ENCODE measurements at regions not wholly inside any gene's neighbourhood (a gene's known extent, or its start where the extent isn't known, plus 50 kb on each side); places are given as distances from the start of the nearest gene placed in this dataset.

- Histone ChIP-seq H3K36me3 (ENCODE audit: control insufficient read depth in 2 of 2, insufficient read depth in 2 of 2, low read length in 1 of 2) (no peaks in the 10 kb centered on the region), H3K4me1 (ENCODE audit: control insufficient read depth in 2 of 2, insufficient read depth in 2 of 2, low read length in 2 of 2) (no peaks in the 10 kb centered on the region), H3K27me3 (ENCODE audit: control insufficient read depth in 2 of 2, insufficient read depth in 1 of 2, low read length in 1 of 2) (no peaks in the 10 kb centered on the region), H3K4me3 (ENCODE audit: low read length in 2 of 2) (no peak overlapping the region), H3K27ac (ENCODE audit: low read depth in 1 of 2, low read length in 1 of 2) (no peak overlapping the region), H3K9me3 (ENCODE audit: control insufficient read depth in 2 of 2, insufficient read depth in 1 of 2, low read length in 1 of 2) (peaks cover 0 to 5% of the 10 kb centered on the region in 2 donors)
- WGBS = 93% methylated on average over 10 of the region's 10 CpGs
- DNase-seq (ENCODE audit: low read depth in 6 of 9, low spot score in 9 of 9) = no peak
These were observed 250.2 kb downstream of the FAM43A start for GRCh38 chr3:194935632-194936470.

GRCh38 chr3:194936659-194937058 is 251.0 kb downstream of the FAM43A start:
- no peak for DNase-seq (ENCODE audit: low read depth in 6 of 9, low spot score in 9 of 9)

GRCh38 chr3:194937144-194937543 is 251.5 kb downstream of the FAM43A start:
- no peak for DNase-seq (ENCODE audit: low read depth in 6 of 9, low spot score in 9 of 9)
- H3K9me3 ChIP-seq (ENCODE audit: control insufficient read depth in 2 of 2, insufficient read depth in 1 of 2, low read length in 1 of 2) = peaks cover 0 to 5% of the 10 kb centered on the region in 2 donors
- no peak overlapping the region for H3K27ac ChIP-seq (ENCODE audit: low read depth in 1 of 2, low read length in 1 of 2)
- no peak overlapping the region for H3K4me3 ChIP-seq (ENCODE audit: low read length in 2 of 2)
- WGBS = 98% methylated on average over 5 of the region's 5 CpGs
- H3K27me3 ChIP-seq (ENCODE audit: control insufficient read depth in 2 of 2, insufficient read depth in 1 of 2, low read length in 1 of 2) = no peaks in the 10 kb centered on the region
- H3K36me3 ChIP-seq (ENCODE audit: control insufficient read depth in 2 of 2, insufficient read depth in 2 of 2, low read length in 1 of 2) = no peaks in the 10 kb centered on the region
- no peaks in the 10 kb centered on the region for H3K4me1 ChIP-seq (ENCODE audit: control insufficient read depth in 2 of 2, insufficient read depth in 2 of 2, low read length in 2 of 2)

More at GRCh38 chr3:194936659-194937058, 251.0 kb downstream of the FAM43A start:
- Histone ChIP-seq H3K4me1 (ENCODE audit: control insufficient read depth in 2 of 2, insufficient read depth in 2 of 2, low read length in 2 of 2) (no peaks in the 10 kb centered on the region), H3K4me3 (ENCODE audit: low read length in 2 of 2) (no peak overlapping the region), H3K36me3 (ENCODE audit: control insufficient read depth in 2 of 2, insufficient read depth in 2 of 2, low read length in 1 of 2) (no peaks in the 10 kb centered on the region), H3K9me3 (ENCODE audit: control insufficient read depth in 2 of 2, insufficient read depth in 1 of 2, low read length in 1 of 2) (peaks cover 0 to 5% of the 10 kb centered on the region in 2 donors), H3K27ac (ENCODE audit: low read depth in 1 of 2, low read length in 1 of 2) (no peak overlapping the region), H3K27me3 (ENCODE audit: control insufficient read depth in 2 of 2, insufficient read depth in 1 of 2, low read length in 1 of 2) (no peaks in the 10 kb centered on the region)
- WGBS = 72% methylated on average over 4 of the region's 4 CpGs

DNA sequence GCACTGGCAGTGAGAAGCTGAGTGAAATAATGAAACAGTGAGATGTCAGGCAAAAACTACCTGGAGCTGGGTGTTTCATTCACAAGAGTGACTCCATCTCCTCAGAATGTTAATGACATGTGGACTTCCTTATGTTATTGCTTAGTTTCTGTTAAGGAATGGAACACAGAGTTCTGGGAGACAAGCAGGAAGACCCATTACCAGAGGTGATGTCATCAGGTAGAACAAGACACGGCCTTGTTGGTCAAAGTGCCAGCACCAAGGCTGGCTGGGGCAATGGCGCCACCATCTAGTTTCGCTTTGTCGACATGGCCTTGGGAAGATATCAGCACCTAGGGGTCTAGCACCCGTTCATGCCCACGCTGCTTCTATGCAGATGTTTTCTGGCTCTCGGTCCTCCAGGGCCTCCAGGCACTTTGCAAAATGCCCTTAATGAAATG is 252.2 kb downstream of the FAM43A start:
- H3K27me3 ChIP-seq (ENCODE audit: control insufficient read depth in 2 of 2, insufficient read depth in 1 of 2, low read length in 1 of 2) = no peaks in the 10 kb centered on the region
- H3K4me1 ChIP-seq (ENCODE audit: control insufficient read depth in 2 of 2, insufficient read depth in 2 of 2, low read length in 2 of 2) = no peaks in the 10 kb centered on the region
- no peak overlapping the region for H3K4me3 ChIP-seq (ENCODE audit: low read length in 2 of 2)
- H3K36me3 ChIP-seq (ENCODE audit: control insufficient read depth in 2 of 2, insufficient read depth in 2 of 2, low read length in 1 of 2) = no peaks in the 10 kb centered on the region
- peaks cover 0 to 5% of the 10 kb centered on the region in 2 donors for H3K9me3 ChIP-seq (ENCODE audit: control insufficient read depth in 2 of 2, insufficient read depth in 1 of 2, low read length in 1 of 2)
- no peak for DNase-seq (ENCODE audit: low read depth in 6 of 9, low spot score in 9 of 9)
- no peak overlapping the region for H3K27ac ChIP-seq (ENCODE audit: low read depth in 1 of 2, low read length in 1 of 2)
- 97% methylated on average over 7 of the region's 7 CpGs for WGBS

- no peak for DNase-seq (ENCODE audit: low read depth in 6 of 9, low spot score in 9 of 9)
- Histone ChIP-seq H3K4me3 (ENCODE audit: low read length in 2 of 2) (no peak overlapping the region), H3K9me3 (ENCODE audit: control insufficient read depth in 2 of 2, insufficient read depth in 1 of 2, low read length in 1 of 2) (no peaks in the 10 kb centered on the region), H3K4me1 (ENCODE audit: control insufficient read depth in 2 of 2, insufficient read depth in 2 of 2, low read length in 2 of 2) (no peaks in the 10 kb centered on the region), H3K27me3 (ENCODE audit: control insufficient read depth in 2 of 2, insufficient read depth in 1 of 2, low read length in 1 of 2) (no peaks in the 10 kb centered on the region), H3K36me3 (ENCODE audit: control insufficient read depth in 2 of 2, insufficient read depth in 2 of 2, low read length in 1 of 2) (no peaks in the 10 kb centered on the region), H3K27ac (ENCODE audit: low read depth in 1 of 2, low read length in 1 of 2) (no peak overlapping the region)
- 82% methylated on average over 8 of the region's 8 CpGs for WGBS
These were observed 253.3 kb downstream of the FAM43A start for GRCh38 chr3:194938845-194939531.

DNA sequence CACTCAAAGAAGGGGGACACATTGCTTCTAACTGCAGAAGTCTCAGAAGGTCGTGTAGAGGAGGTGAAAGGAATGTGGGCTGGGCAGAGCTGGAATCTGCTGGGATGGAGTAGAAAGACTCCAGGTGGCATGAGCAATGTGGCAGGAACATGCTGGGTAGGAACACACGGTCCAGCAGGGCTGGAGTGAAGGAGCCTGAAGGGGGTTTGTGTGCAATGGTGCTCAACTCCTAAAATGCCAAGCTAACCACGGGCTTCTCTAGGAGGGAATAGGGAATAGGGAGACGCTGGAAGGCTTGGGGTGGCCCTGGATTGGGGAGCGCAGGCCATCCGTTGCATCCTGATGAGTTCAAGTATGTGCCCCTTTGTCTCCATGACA is 253.8 kb downstream of the FAM43A start:
- no peak for DNase-seq (ENCODE audit: low read depth in 6 of 9, low spot score in 9 of 9)
- no peak overlapping the region for H3K27ac ChIP-seq (ENCODE audit: low read depth in 1 of 2, low read length in 1 of 2)
- no peaks in the 10 kb centered on the region for H3K4me1 ChIP-seq (ENCODE audit: control insufficient read depth in 2 of 2, insufficient read depth in 2 of 2, low read length in 2 of 2)
- WGBS = 92% methylated on average over 6 of the region's 6 CpGs
- no peaks in the 10 kb centered on the region for H3K27me3 ChIP-seq (ENCODE audit: control insufficient read depth in 2 of 2, insufficient read depth in 1 of 2, low read length in 1 of 2)
- no peaks in the 10 kb centered on the region for H3K9me3 ChIP-seq (ENCODE audit: control insufficient read depth in 2 of 2, insufficient read depth in 1 of 2, low read length in 1 of 2)
- no peak overlapping the region for H3K4me3 ChIP-seq (ENCODE audit: low read length in 2 of 2)
- H3K36me3 ChIP-seq (ENCODE audit: control insufficient read depth in 2 of 2, insufficient read depth in 2 of 2, low read length in 1 of 2) = no peaks in the 10 kb centered on the region

DNA sequence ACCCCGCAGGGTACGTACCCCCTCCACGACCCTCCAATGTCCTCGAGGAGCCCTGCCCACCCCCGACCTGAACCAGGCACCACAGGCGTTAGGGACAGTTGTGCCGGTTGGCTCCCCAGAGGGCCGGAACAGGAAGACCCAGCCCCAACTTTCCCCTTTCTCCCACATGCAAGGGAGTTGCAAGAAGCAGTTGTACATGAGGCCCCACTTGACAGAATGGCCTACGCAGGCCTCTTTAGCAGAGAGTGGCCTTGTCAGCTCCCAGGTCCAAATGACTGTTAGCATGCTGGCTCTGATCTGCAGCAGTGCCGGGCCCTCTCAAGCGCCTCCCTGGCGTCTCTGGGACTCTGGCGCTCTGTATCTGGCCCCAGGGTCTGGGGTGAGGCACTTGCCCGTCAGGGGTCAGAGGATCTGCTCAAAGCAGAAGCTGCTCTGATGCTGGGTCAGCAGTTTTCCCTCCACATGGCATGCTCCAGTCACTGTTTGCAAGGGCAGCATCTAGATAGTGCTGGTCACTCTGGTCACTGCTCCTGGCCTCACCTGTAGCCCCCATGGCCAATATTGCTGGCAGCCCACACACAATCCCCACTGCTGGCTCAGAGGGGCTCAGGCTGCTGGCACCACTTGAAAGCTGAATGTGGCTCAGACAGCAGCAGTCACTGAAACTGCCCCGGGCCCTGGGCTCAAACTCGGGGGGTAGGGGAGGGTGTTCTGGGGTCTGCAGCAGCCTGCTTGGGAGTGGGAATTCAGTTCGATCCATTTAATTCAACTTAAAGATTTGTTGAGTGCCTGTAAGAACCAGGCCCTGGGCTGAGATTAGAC is 254.5 kb downstream of the FAM43A start:
- H3K4me1 ChIP-seq (ENCODE audit: control insufficient read depth in 2 of 2, insufficient read depth in 2 of 2, low read length in 2 of 2) = no peaks in the 10 kb centered on the region
- no peaks in the 10 kb centered on the region for H3K27me3 ChIP-seq (ENCODE audit: control insufficient read depth in 2 of 2, insufficient read depth in 1 of 2, low read length in 1 of 2)
- H3K4me3 ChIP-seq (ENCODE audit: low read length in 2 of 2) = no peak overlapping the region
- 97% methylated on average over 17 of the region's 17 CpGs for WGBS
- DNase-seq (ENCODE audit: low read depth in 6 of 9, low spot score in 9 of 9) = no peak
- H3K36me3 ChIP-seq (ENCODE audit: control insufficient read depth in 2 of 2, insufficient read depth in 2 of 2, low read length in 1 of 2) = no peaks in the 10 kb centered on the region
- H3K27ac ChIP-seq (ENCODE audit: low read depth in 1 of 2, low read length in 1 of 2) = no peak overlapping the region
- H3K9me3 ChIP-seq (ENCODE audit: control insufficient read depth in 2 of 2, insufficient read depth in 1 of 2, low read length in 1 of 2) = no peaks in the 10 kb centered on the region

DNA sequence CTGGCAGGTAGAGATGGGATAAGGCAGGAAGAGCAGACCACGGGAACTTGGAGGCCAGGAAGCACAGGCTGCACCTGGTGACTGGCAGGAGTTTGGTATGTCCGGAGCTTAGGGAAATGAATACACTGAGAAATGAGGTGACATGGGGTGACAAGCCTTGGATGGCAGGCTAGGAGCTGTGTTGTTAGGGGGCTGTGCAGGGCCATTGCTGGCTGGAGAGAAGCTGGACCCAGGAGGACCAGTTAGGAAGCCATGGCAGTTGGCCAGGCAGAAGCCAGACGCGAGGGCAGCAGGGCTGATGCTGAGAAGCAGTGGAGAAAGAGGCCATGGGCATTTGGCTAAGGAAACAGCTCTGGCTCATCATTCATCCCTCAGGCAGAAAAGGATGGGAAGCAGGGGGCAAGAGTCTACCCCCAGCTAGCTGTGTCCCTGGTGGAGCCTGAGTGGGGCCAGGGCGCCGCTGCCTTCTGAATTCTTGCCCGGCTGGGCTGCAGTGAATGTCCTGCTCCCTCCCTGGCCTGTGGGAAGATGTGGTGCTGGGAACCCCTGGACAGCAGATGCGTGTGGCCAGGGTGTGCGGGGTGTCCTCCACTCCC is 255.8 kb downstream of the FAM43A start:
- H3K4me3 ChIP-seq (ENCODE audit: low read length in 2 of 2) = no peak overlapping the region
- H3K27ac ChIP-seq (ENCODE audit: low read depth in 1 of 2, low read length in 1 of 2) = no peak overlapping the region
- H3K36me3 ChIP-seq (ENCODE audit: control insufficient read depth in 2 of 2, insufficient read depth in 2 of 2, low read length in 1 of 2) = no peaks in the 10 kb centered on the region
- no peak for DNase-seq (ENCODE audit: low read depth in 6 of 9, low spot score in 9 of 9)
- no peaks in the 10 kb centered on the region for H3K4me1 ChIP-seq (ENCODE audit: control insufficient read depth in 2 of 2, insufficient read depth in 2 of 2, low read length in 2 of 2)
- WGBS = 85% methylated on average over 9 of the region's 9 CpGs
- no peaks in the 10 kb centered on the region for H3K27me3 ChIP-seq (ENCODE audit: control insufficient read depth in 2 of 2, insufficient read depth in 1 of 2, low read length in 1 of 2)
- H3K9me3 ChIP-seq (ENCODE audit: control insufficient read depth in 2 of 2, insufficient read depth in 1 of 2, low read length in 1 of 2) = no peaks in the 10 kb centered on the region

Data from thymus (tissue), 11 donors.